Caco-2 (cell line): ENCODE measurements at regions not wholly inside any gene's neighbourhood (a gene's known extent, or its start where the extent isn't known, plus 50 kb on each side); places are given as distances from the start of the nearest gene placed in this dataset.

Source experiments
- BruUV-seq: library from RNA; stranded (reverse); fragments of 400-500 nt; replicated peaks from 2 replicates; lab custom pipeline; 2021; lab: Mats Ljungman, UMichigan
- CTCF ChIA-PET: fragments of 300-600 bp; sonication (Branson Sonifier 250); formaldehyde crosslinking; loops from one replicate; lab custom pipeline; 2022; ENCODE audit warnings: antibody characterized with exemption; lab: Charles Lee
- POLR2A ChIA-PET: fragments of 300-600 bp; sonication (Branson Sonifier 250); formaldehyde crosslinking; loops from one replicate; lab custom pipeline; 2022; ENCODE audit warnings: antibody characterized with exemption; lab: Charles Lee
- DNase-seq, 2 experiments: peaks; one replicate each; pipeline versions ENCODE4 v3.0.0 to v3.0.0-alpha.2; 2020 to 2022
- H3K27me3 ChIP-seq: replicated peaks from 2 replicates; pipeline ENCODE4 v1.6.0; 2011; ENCODE audit warnings: low read length; ENCODE audit not compliant: control insufficient read depth, insufficient read depth
- H3K36me3 ChIP-seq: 2 replicates; pipeline ENCODE4 v1.5.1; 2011; ENCODE audit warnings: low read length; ENCODE audit not compliant: control insufficient read depth, insufficient read depth
- H3K4me1 ChIP-seq: fragments of 250-450 bp; sonication (Bioruptor Pico); 2 replicates; pipeline ENCODE4 v1.5.1; 2020; ENCODE audit warnings: mild to moderate bottlenecking
- H3K4me3 ChIP-seq: 2 replicates; pipeline ENCODE4 v1.5.1; 2011; ENCODE audit warnings: low read depth, mild to moderate bottlenecking, control low read depth, low read length
- H3K9me3 ChIP-seq: fragments of 250-450 bp; sonication (Bioruptor Pico); 2 replicates; pipeline ENCODE4 v1.5.1; 2020; ENCODE audit warnings: mild to moderate bottlenecking, moderate library complexity
- H3K27ac Mint-ChIP-seq: one replicate; pipeline ENCODE4 v1.8.0; 2022; ENCODE audit warnings: mixed read lengths; ENCODE audit not compliant: unreplicated experiment
- H3K27me3 Mint-ChIP-seq: one replicate; pipeline ENCODE4 v1.8.0; 2022; ENCODE audit warnings: mixed read lengths; ENCODE audit not compliant: insufficient read depth, unreplicated experiment
- H3K36me3 Mint-ChIP-seq: one replicate; pipeline ENCODE4 v1.8.0; 2022; ENCODE audit warnings: mild to moderate bottlenecking, mixed read lengths; ENCODE audit not compliant: insufficient read depth, unreplicated experiment
- H3K4me1 Mint-ChIP-seq: one replicate; pipeline ENCODE4 v1.8.0; 2022; ENCODE audit warnings: low read depth, mixed read lengths; ENCODE audit not compliant: unreplicated experiment
- H3K4me3 Mint-ChIP-seq: one replicate; pipeline ENCODE4 v1.8.0; 2022; ENCODE audit warnings: mild to moderate bottlenecking, moderate library complexity, mixed read lengths; ENCODE audit not compliant: unreplicated experiment
- H3K9me3 Mint-ChIP-seq: one replicate; pipeline ENCODE4 v1.8.0; 2022; ENCODE audit warnings: mixed read lengths; ENCODE audit not compliant: unreplicated experiment
- intact Hi-C: fragments of 100-400 bp; cut with micrococcal nuclease; formaldehyde crosslinking; loops from one replicate; pipeline ENCODE4 v1.10.0; 2022; ENCODE audit not compliant: unreplicated experiment
- TF ChIP-seq, protein P1 (sequence below), 2 experiments: fragments of 200-600 bp in 1 of 2; IDR thresholded peaks; 1 replicate in 1 of 2; 2 replicates in 1 of 2; pipeline versions ENCODE4 v1.5.1 to v1.8.0; 2011 to 2022; ENCODE audit warnings: antibody characterized with exemption in 1 of 2, control low read depth in 1 of 2, inconsistent platforms in 1 of 2, low read depth in 1 of 2, low read length in 1 of 2, mild to moderate bottlenecking in 1 of 2, moderate library complexity in 1 of 2; ENCODE audit not compliant: insufficient read depth in 1 of 2, severe bottlenecking in 1 of 2, unreplicated experiment in 1 of 2

DNA sequence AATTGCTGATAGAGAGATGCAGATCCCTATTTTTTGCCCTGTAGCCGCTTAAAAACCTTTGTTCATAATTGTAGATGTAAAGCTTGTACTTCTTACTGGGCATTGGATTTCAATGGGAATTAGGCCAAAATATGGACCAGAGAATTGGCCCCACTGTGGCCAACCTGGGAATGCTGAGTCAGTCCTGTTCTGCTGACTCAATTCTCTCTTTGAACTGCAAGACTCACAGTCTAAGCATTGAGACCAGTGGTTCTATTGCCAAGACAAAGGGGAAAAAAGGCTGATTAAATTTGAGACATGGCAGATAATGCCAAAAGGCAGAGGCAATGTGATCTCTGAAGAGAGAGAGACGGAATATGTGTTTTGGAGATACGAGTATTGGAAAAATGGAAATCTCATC, 72.5 kb upstream of the UBL3 start:
- Histone ChIP-seq H3K36me3 (no peaks in the 10 kb centered on the region), H3K27me3 (no peaks in the 10 kb centered on the region), H3K4me1 (peaks cover 38% of the 10 kb centered on the region), H3K9me3 (no peaks in the 10 kb centered on the region), H3K4me3 (no peak overlapping the region)
- H3K4me1 Mint-ChIP-seq, result peaks cover 37% of the 10 kb centered on the region
- H3K27me3 Mint-ChIP-seq, result no peaks in the 10 kb centered on the region
- H3K36me3 Mint-ChIP-seq, result no peaks in the 10 kb centered on the region
- H3K4me3 Mint-ChIP-seq, result no peak overlapping the region
- POLR2A ChIA-PET, result interaction anchor here (1.8 kb wide), 1 partner anchor 73 kb away, joined by 44 read pairs; the partner anchor contains the start of gene UBL3
- DNase-seq, result no peak
- TF ChIP-seq, protein P1, sequence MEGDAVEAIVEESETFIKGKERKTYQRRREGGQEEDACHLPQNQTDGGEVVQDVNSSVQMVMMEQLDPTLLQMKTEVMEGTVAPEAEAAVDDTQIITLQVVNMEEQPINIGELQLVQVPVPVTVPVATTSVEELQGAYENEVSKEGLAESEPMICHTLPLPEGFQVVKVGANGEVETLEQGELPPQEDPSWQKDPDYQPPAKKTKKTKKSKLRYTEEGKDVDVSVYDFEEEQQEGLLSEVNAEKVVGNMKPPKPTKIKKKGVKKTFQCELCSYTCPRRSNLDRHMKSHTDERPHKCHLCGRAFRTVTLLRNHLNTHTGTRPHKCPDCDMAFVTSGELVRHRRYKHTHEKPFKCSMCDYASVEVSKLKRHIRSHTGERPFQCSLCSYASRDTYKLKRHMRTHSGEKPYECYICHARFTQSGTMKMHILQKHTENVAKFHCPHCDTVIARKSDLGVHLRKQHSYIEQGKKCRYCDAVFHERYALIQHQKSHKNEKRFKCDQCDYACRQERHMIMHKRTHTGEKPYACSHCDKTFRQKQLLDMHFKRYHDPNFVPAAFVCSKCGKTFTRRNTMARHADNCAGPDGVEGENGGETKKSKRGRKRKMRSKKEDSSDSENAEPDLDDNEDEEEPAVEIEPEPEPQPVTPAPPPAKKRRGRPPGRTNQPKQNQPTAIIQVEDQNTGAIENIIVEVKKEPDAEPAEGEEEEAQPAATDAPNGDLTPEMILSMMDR (IDR thresholded peaks at IDR 0.05; ENCODE audit: insufficient read depth in 1 of 2, low read depth in 1 of 2, low read length in 1 of 2, severe bottlenecking in 1 of 2, unreplicated experiment in 1 of 2), result no peak
- H3K27ac Mint-ChIP-seq, result peak overlapping the region; percentile 92
- intact Hi-C loops, result no loop called here
- CTCF ChIA-PET, result interaction anchor here (1.2 to 2.6 kb wide), 3 partner anchors 74 to 194 kb away, joined by 4 to 45 read pairs (median 39); partner anchors contain the start of gene UBL3
- no TSS peak for BruUV-seq
- H3K9me3 Mint-ChIP-seq, result no peaks in the 10 kb centered on the region

GRCh38 chr13:29922281-29922821, 71.9 kb upstream of the UBL3 start:
- TF ChIP-seq, protein P1 (IDR thresholded peaks at IDR 0.05; ENCODE audit: insufficient read depth in 1 of 2, low read depth in 1 of 2, low read length in 1 of 2, severe bottlenecking in 1 of 2, unreplicated experiment in 1 of 2), result no peak
- peaks cover 37% of the 10 kb centered on the region for H3K4me1 Mint-ChIP-seq
- Histone ChIP-seq H3K4me3 (no peak overlapping the region), H3K27me3 (no peaks in the 10 kb centered on the region), H3K9me3 (no peaks in the 10 kb centered on the region), H3K36me3 (no peaks in the 10 kb centered on the region), H3K4me1 (peaks cover 38% of the 10 kb centered on the region)
- H3K36me3 Mint-ChIP-seq, result no peaks in the 10 kb centered on the region
- intact Hi-C loops, result no loop called here
- no peaks in the 10 kb centered on the region for H3K27me3 Mint-ChIP-seq
- ChIA-PET CTCF (no interaction called here), POLR2A (no interaction called here)
- H3K9me3 Mint-ChIP-seq, result no peaks in the 10 kb centered on the region
- peak overlapping the region; percentile 92 for H3K27ac Mint-ChIP-seq
- H3K4me3 Mint-ChIP-seq, result no peak overlapping the region
- no TSS peak for BruUV-seq
- DNase-seq, result no peak

DNA sequence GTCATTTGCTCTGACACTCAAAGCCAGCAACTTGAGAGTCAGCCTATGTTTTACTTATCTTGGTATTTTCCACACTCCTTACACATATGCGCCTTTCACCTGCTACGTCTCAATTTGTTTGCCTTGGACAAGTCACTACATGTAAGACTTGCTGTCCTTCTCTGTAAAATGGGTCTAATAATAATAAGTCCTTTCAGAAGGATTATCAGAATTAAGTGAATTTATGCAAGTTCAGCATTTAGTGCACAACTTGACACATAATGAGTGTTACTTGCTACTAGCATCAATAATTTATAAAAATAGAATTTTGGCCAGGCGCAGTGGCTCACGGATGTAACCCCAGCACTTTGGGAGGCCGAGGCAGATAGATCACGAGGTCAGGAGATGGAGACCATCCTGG, 71.1 kb upstream of the UBL3 start:
- DNase-seq, result no peak
- Mint-ChIP-seq H3K27me3 (no peaks in the 10 kb centered on the region), H3K27ac (peak overlapping the region; percentile 92), H3K4me3 (no peak overlapping the region), H3K36me3 (no peaks in the 10 kb centered on the region), H3K4me1 (peaks cover 37% of the 10 kb centered on the region), H3K9me3 (no peaks in the 10 kb centered on the region)
- peaks cover 38% of the 10 kb centered on the region for H3K4me1 ChIP-seq
- TF ChIP-seq, protein P1 (IDR thresholded peaks at IDR 0.05; ENCODE audit: insufficient read depth in 1 of 2, low read depth in 1 of 2, low read length in 1 of 2, severe bottlenecking in 1 of 2, unreplicated experiment in 1 of 2), result no peak
- intact Hi-C loops, result no loop called here
- POLR2A ChIA-PET, result no interaction called here
- H3K9me3 ChIP-seq, result no peaks in the 10 kb centered on the region
- H3K27me3 ChIP-seq, result no peaks in the 10 kb centered on the region
- H3K4me3 ChIP-seq, result no peak overlapping the region
- CTCF ChIA-PET, result no interaction called here
- H3K36me3 ChIP-seq, result no peaks in the 10 kb centered on the region
- BruUV-seq, result no TSS peak
